HepG2 (cell line): ENCODE measurements at regions not wholly inside any gene's neighbourhood (a gene's known extent, or its start where the extent isn't known, plus 50 kb on each side); places are given as distances from the start of the nearest gene placed in this dataset.

ENCODE experiments used
- ATAC-seq: fragments of 200-7000 bp; cut with Tn5 transposase; 3 replicates; pipeline ENCODE4 v1.9.1; 2020; ENCODE audit warnings: mild to moderate bottlenecking, moderate library complexity
- BruUV-seq: library from RNA; stranded (reverse); fragments of 400-500 nt; replicated peaks from 2 replicates; lab custom pipeline; 2021; lab: Mats Ljungman, UMichigan
- CTCF ChIA-PET: fragments of 300-600 bp; formaldehyde crosslinking; extraction: SDS; loops from one replicate; lab custom pipeline; 2021; ENCODE audit warnings: low total read pairs, inconsistent platforms, low intra/inter-chr PET ratio; lab: Yijun Ruan, JAX
- POLR2A ChIA-PET: fragments of 350-600 bp; sonication (Branson Sonifier 250); formaldehyde crosslinking; loops from one replicate; lab custom pipeline; 2020; ENCODE audit warnings: antibody characterized with exemption, inconsistent platforms; lab: Yijun Ruan, JAX
- DNase-seq: peaks from one replicate; pipeline ENCODE4 v3.0.0-alpha.2; 2015; ENCODE audit warnings: low spot score
- FAIRE-seq: peaks from 3 replicates; lab custom pipeline; 2011; peaks lifted over from hg19 to GRCh38; lab: Jason Lieb, UNC
- H2AFZ ChIP-seq: one replicate; pipeline ENCODE4 v1.6.1; 2011; ENCODE audit warnings: low read length, inconsistent platforms
- H3K27ac ChIP-seq: fragments of 300-600 bp; 3 replicates; pipeline ENCODE4 v1.8.0; 2011; ENCODE audit warnings: mixed run types, mild to moderate bottlenecking, mixed read lengths, low read length, inconsistent platforms; ENCODE audit not compliant: insufficient read depth; ENCODE audit errors: extremely low read length
- H3K27me3 ChIP-seq, 2 experiments: fragments of 200-600 bp in 1 of 2; 2 replicates in 1 of 2; 3 replicates in 1 of 2; pipeline versions ENCODE4 v1.6.0 to v1.8.0; 2011; ENCODE audit warnings: low read length in 2 of 2, mild to moderate bottlenecking in 2 of 2, moderate library complexity in 2 of 2, inconsistent platforms in 1 of 2; ENCODE audit not compliant: insufficient read depth in 2 of 2, control insufficient read depth in 1 of 2
- H3K36me3 ChIP-seq, 2 experiments: fragments of 200-600 bp in 1 of 2; replicated peaks in 1 of 2; 2 replicates in 1 of 2; 3 replicates in 1 of 2; pipeline versions ENCODE4 v1.5.1 to v1.8.0; 2011; ENCODE audit warnings: low read length in 2 of 2, inconsistent platforms in 1 of 2; ENCODE audit not compliant: insufficient read depth in 2 of 2, control insufficient read depth in 1 of 2
- H3K4me1 ChIP-seq: 2 replicates; pipeline ENCODE4 v1.5.1; 2012; ENCODE audit warnings: low read length, inconsistent platforms; ENCODE audit not compliant: insufficient read depth
- H3K4me2 ChIP-seq: 2 replicates; pipeline ENCODE4 v1.6.0; 2011; ENCODE audit warnings: low read depth, low read length, inconsistent platforms
- H3K4me3 ChIP-seq, 3 experiments: fragments of 200-600 bp in 1 of 3; sonication (generic), shearing (Covaris generic) in 1 of 3; replicated peaks in 1 of 3; 2 replicates each; pipeline ENCODE4 v1.5.1; 2011 to 2016; ENCODE audit warnings: low read length in 3 of 3, inconsistent platforms in 2 of 3, low read depth in 2 of 3, mild to moderate bottlenecking in 2 of 3, control low read depth in 1 of 3, mixed read lengths in 1 of 3; ENCODE audit not compliant: insufficient read depth in 1 of 3
- H3K79me2 ChIP-seq: one replicate; pipeline ENCODE4 v1.6.1; 2011; ENCODE audit warnings: low read length, inconsistent platforms; ENCODE audit not compliant: insufficient read depth
- H3K9ac ChIP-seq: 2 replicates; pipeline ENCODE4 v1.6.0; 2011; ENCODE audit warnings: mild to moderate bottlenecking, low read depth, low read length, inconsistent platforms; ENCODE audit not compliant: insufficient read depth
- H3K9me3 ChIP-seq: 2 replicates; pipeline ENCODE4 v1.5.1; 2012; ENCODE audit warnings: mild to moderate bottlenecking, low read length
- H4K20me1 ChIP-seq: 2 replicates; pipeline ENCODE4 v1.6.0; 2011; ENCODE audit warnings: inconsistent platforms, mild to moderate bottlenecking, low read length, moderate library complexity; ENCODE audit not compliant: insufficient read depth
- GABPB1 ChIP-seq: IDR thresholded peaks from 2 replicates; pipeline ENCODE4 v1.6.1; 2016; ENCODE audit warnings: mild to moderate bottlenecking, missing genetic modification reagents, moderate library complexity, missing compliant biosample characterization
- KDM1A ChIP-seq: IDR thresholded peaks from 2 replicates; pipeline ENCODE4 v1.6.1; 2016; ENCODE audit warnings: missing compliant biosample characterization
- NONO ChIP-seq, 2 experiments: fragments of 450-650 bp in 1 of 2; sonication (generic) in 1 of 2; formaldehyde crosslinking in 1 of 2; IDR thresholded peaks in 1 of 2; conservative IDR thresholded peaks in 1 of 2; 2 replicates each; pipeline versions ENCODE4 v1.6.1 to v1.8.0; 2017 to 2022; ENCODE audit warnings: mild to moderate bottlenecking in 1 of 2, missing genetic modification reagents in 1 of 2, moderate library complexity in 1 of 2
- POLR2AphosphoS2 ChIP-seq: IDR thresholded peaks from 2 replicates; pipeline ENCODE4 v1.6.1; 2011; ENCODE audit warnings: low read depth, low read length, improper control_type of control experiment
- RFXAP ChIP-seq: sonication (generic); formaldehyde crosslinking; IDR thresholded peaks from 2 replicates; pipeline ENCODE4 v1.4.0; 2020; ENCODE audit warnings: missing genetic modification reagents, borderline replicate concordance
- SETDB1 ChIP-seq: sonication (generic); formaldehyde crosslinking; IDR thresholded peaks from 2 replicates; pipeline ENCODE4 v1.5.1; 2020; ENCODE audit warnings: missing genetic modification reagents, mild to moderate bottlenecking, borderline replicate concordance
- SMAD1 ChIP-seq: sonication (generic); formaldehyde crosslinking; IDR thresholded peaks from 2 replicates; pipeline ENCODE4 v1.4.0; 2020; ENCODE audit warnings: missing genetic modification reagents, low read depth, mild to moderate bottlenecking, borderline replicate concordance
- YEATS2 ChIP-seq: sonication (generic); formaldehyde crosslinking; IDR thresholded peaks from 2 replicates; pipeline ENCODE4 v1.4.0; 2020; ENCODE audit warnings: missing genetic modification reagents, borderline replicate concordance
- ZBTB21 ChIP-seq: sonication (generic); formaldehyde crosslinking; IDR thresholded peaks from 2 replicates; pipeline ENCODE4 v1.4.0; 2020; ENCODE audit warnings: missing genetic modification reagents
- ZEB1 ChIP-seq: IDR thresholded peaks from 2 replicates; pipeline ENCODE4 v1.6.1; 2012; ENCODE audit warnings: mild to moderate bottlenecking, low read depth, inconsistent platforms; ENCODE audit not compliant: insufficient replicate concordance
- ZMAT3 ChIP-seq: sonication (generic); formaldehyde crosslinking; conservative IDR thresholded peaks from 2 replicates; pipeline ENCODE4 v1.7.0; 2021; ENCODE audit warnings: missing genetic modification reagents
- ZNF253 ChIP-seq: sonication (generic); formaldehyde crosslinking; IDR thresholded peaks from 2 replicates; pipeline ENCODE4 v1.8.0; 2022; ENCODE audit warnings: mild to moderate bottlenecking, missing genetic modification reagents, borderline replicate concordance
- ZNF326 ChIP-seq: sonication (generic); formaldehyde crosslinking; IDR thresholded peaks from 2 replicates; pipeline ENCODE4 v1.4.0; 2020; ENCODE audit warnings: missing genetic modification reagents, borderline replicate concordance
- ZNF614 ChIP-seq: IDR thresholded peaks from 2 replicates; pipeline ENCODE4 v1.6.1; 2018; ENCODE audit warnings: missing biosample characterization, missing genetic modification reagents, inconsistent platforms, borderline replicate concordance
- ZNF816 ChIP-seq: sonication (generic); formaldehyde crosslinking; IDR thresholded peaks from 2 replicates; pipeline ENCODE4 v1.8.0; 2022; ENCODE audit warnings: missing genetic modification reagents, mild to moderate bottlenecking, borderline replicate concordance
- ZNF839 ChIP-seq: sonication (generic); formaldehyde crosslinking; IDR thresholded peaks from 2 replicates; pipeline ENCODE4 v1.4.0; 2020; ENCODE audit warnings: missing genetic modification reagents, mild to moderate bottlenecking, borderline replicate concordance
- WGBS: methylation state at CpG from one replicate; pipeline ENCODE4 v1.1.6; 2017; ENCODE audit warnings: low lambda C conversion rate; 5-methylcytosine and 5-hydroxymethylcytosine counted together
- in situ Hi-C: cut with HindIII; loops from 2 replicates; pipeline ENCODE4 v1.10.0; 2017; ENCODE audit warnings: low pct_unique_long_range_greater_than_20kb; ENCODE audit not compliant: extremely low pct_ligation_motif_present
- intact Hi-C: fragments of 100-400 bp; cut with micrococcal nuclease; formaldehyde crosslinking; loops from one replicate; pipeline ENCODE4 v1.10.0; 2022; ENCODE audit not compliant: unreplicated experiment
- TF ChIP-seq, protein P1 (sequence below): sonication (generic); formaldehyde crosslinking; IDR thresholded peaks from 2 replicates; pipeline ENCODE4 v1.5.0; 2020; ENCODE audit warnings: missing genetic modification reagents
- TF ChIP-seq, protein P2 (sequence below): sonication (generic); formaldehyde crosslinking; IDR thresholded peaks from 2 replicates; pipeline ENCODE4 v1.5.0; 2020; ENCODE audit warnings: mild to moderate bottlenecking, missing genetic modification reagents
- TF ChIP-seq, protein P3 (sequence below): sonication (generic); formaldehyde crosslinking; IDR thresholded peaks from 2 replicates; pipeline ENCODE4 v1.4.0; 2020; ENCODE audit warnings: mild to moderate bottlenecking, missing genetic modification reagents

GRCh38 chr15:29465196-29465595, 195.6 kb upstream of the NSMCE3 start:
- ChIA-PET POLR2A (no interaction called here), CTCF (no interaction called here)
- BruUV-seq, result no TSS peak
- H3K36me3 ChIP-seq, result no peaks in the 10 kb centered on the region
- 0% methylated on average over 3 of the region's 3 CpGs for WGBS
- in situ Hi-C loops, result no loop called here
- no peak overlapping the region for H3K27ac ChIP-seq
- no peaks in the 10 kb centered on the region for H3K9me3 ChIP-seq
- ATAC-seq (no peak), FAIRE-seq (no peak), DNase-seq (no peak)
- no peaks in the 10 kb centered on the region for H3K79me2 ChIP-seq
- H3K4me2 ChIP-seq, result no peak overlapping the region
- no peaks in the 10 kb centered on the region for H4K20me1 ChIP-seq
- no peaks in the 10 kb centered on the region for H3K4me1 ChIP-seq
- peaks cover 0 to 12% of the 10 kb centered on the region in 2 experiments; a peak in 2 of 5 replicates for H3K27me3 ChIP-seq
- TF ChIP-seq ZNF253 (CRISPR knock-in tag) (no peak), NONO (IDR thresholded peaks at IDR 0.05) (no peak), NONO (CRISPR knock-in tag; conservative IDR thresholded peaks at IDR 0.05) (no peak), SMAD1 (CRISPR knock-in tag) (no peak), ZBTB21 (no peak), GABPB1 (no peak), ZNF326 (CRISPR knock-in tag) (no peak), ZNF816 (CRISPR knock-in tag) (no peak), POLR2AphosphoS2 (no peak), RFXAP (CRISPR knock-in tag) (no peak), KDM1A (CRISPR knock-in tag) (no peak), ZNF614 (CRISPR knock-in tag) (no peak), ZEB1 (no peak), YEATS2 (CRISPR knock-in tag) (no peak), SETDB1 (CRISPR knock-in tag) (no peak), ZNF839 (CRISPR knock-in tag) (no peak), ZMAT3 (CRISPR knock-in tag) (no peak)
- TF ChIP-seq, protein P1, sequence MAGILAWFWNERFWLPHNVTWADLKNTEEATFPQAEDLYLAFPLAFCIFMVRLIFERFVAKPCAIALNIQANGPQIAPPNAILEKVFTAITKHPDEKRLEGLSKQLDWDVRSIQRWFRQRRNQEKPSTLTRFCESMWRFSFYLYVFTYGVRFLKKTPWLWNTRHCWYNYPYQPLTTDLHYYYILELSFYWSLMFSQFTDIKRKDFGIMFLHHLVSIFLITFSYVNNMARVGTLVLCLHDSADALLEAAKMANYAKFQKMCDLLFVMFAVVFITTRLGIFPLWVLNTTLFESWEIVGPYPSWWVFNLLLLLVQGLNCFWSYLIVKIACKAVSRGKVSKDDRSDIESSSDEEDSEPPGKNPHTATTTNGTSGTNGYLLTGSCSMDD (CRISPR knock-in tag), result no peak
- TF ChIP-seq, protein P2, sequence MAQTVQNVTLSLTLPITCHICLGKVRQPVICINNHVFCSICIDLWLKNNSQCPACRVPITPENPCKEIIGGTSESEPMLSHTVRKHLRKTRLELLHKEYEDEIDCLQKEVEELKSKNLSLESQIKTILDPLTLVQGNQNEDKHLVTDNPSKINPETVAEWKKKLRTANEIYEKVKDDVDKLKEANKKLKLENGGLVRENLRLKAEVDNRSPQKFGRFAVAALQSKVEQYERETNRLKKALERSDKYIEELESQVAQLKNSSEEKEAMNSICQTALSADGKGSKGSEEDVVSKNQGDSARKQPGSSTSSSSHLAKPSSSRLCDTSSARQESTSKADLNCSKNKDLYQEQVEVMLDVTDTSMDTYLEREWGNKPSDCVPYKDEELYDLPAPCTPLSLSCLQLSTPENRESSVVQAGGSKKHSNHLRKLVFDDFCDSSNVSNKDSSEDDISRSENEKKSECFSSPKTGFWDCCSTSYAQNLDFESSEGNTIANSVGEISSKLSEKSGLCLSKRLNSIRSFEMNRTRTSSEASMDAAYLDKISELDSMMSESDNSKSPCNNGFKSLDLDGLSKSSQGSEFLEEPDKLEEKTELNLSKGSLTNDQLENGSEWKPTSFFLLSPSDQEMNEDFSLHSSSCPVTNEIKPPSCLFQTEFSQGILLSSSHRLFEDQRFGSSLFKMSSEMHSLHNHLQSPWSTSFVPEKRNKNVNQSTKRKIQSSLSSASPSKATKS (CRISPR knock-in tag), result no peak
- TF ChIP-seq, protein P3, sequence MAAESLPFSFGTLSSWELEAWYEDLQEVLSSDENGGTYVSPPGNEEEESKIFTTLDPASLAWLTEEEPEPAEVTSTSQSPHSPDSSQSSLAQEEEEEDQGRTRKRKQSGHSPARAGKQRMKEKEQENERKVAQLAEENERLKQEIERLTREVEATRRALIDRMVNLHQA, result no peak
- no peak overlapping the region for H3K4me3 ChIP-seq
- no peak overlapping the region for H2AFZ ChIP-seq
- intact Hi-C loops, result loop anchor here (2.0 kb wide), 1 partner anchor 30 kb away; no protein-coding TSS in a partner anchor
- H3K9ac ChIP-seq, result no peak overlapping the region
